GM23338 (cell line): ENCODE measurements at regions not wholly inside any gene's neighbourhood (a gene's known extent, or its start where the extent isn't known, plus 50 kb on each side); places are given as distances from the start of the nearest gene placed in this dataset.

Experiments
- ATAC-seq: fragments of 200-7000 bp; cut with Tn5 transposase; 3 replicates; pipeline ENCODE4 v1.9.1; 2020
- DNase-seq: peaks from one replicate; pipeline ENCODE4 v3.0.0-alpha.2; 2015; ENCODE audit warnings: low spot score
- H2AFZ ChIP-seq: fragments of 200-600 bp; sonication (generic); 2 replicates; pipeline ENCODE4 v1.8.0; 2016; ENCODE audit warnings: antibody characterized with exemption, mild to moderate bottlenecking, moderate library complexity
- H3F3A ChIP-seq: fragments of 200-600 bp; sonication (generic); replicated peaks from 2 replicates; pipeline ENCODE4 v1.8.0; 2017; ENCODE audit warnings: antibody characterized with exemption, mixed run types, low read depth
- H3K27ac ChIP-seq: fragments of 200-600 bp; sonication (generic); 2 replicates; pipeline ENCODE4 v1.6.1; 2016; ENCODE audit warnings: low read depth
- H3K27me3 ChIP-seq: fragments of 200-600 bp; sonication (generic); 2 replicates; pipeline ENCODE4 v1.8.0; 2016; ENCODE audit warnings: mild to moderate bottlenecking, mixed run types, moderate library complexity; ENCODE audit not compliant: insufficient read depth
- H3K36me3 ChIP-seq: fragments of 200-600 bp; sonication (generic); 2 replicates; pipeline ENCODE4 v1.8.0; 2016; ENCODE audit warnings: mild to moderate bottlenecking; ENCODE audit not compliant: insufficient read depth
- H3K4me1 ChIP-seq: fragments of 200-600 bp; sonication (generic); 2 replicates; pipeline ENCODE4 v1.8.0; 2016; ENCODE audit warnings: mild to moderate bottlenecking, moderate library complexity; ENCODE audit not compliant: insufficient read depth
- H3K4me2 ChIP-seq: fragments of 200-600 bp; sonication (generic); 2 replicates; pipeline ENCODE4 v1.7.1; 2017; ENCODE audit warnings: mixed run types
- H3K4me3 ChIP-seq: fragments of 200-600 bp; sonication (generic); 2 replicates; pipeline ENCODE4 v1.6.1; 2016; ENCODE audit warnings: mixed run types
- H3K79me2 ChIP-seq: fragments of 200-600 bp; sonication (generic); replicated peaks from 2 replicates; pipeline ENCODE4 v1.8.0; 2017; ENCODE audit warnings: mild to moderate bottlenecking; ENCODE audit not compliant: insufficient read depth
- H3K9me2 ChIP-seq: fragments of 200-600 bp; sonication (generic); 2 replicates; pipeline ENCODE4 v1.8.0; 2017; ENCODE audit not compliant: insufficient read depth
- H4K20me1 ChIP-seq: fragments of 200-600 bp; sonication (generic); replicated peaks from 2 replicates; pipeline ENCODE4 v1.8.0; 2017; ENCODE audit warnings: mild to moderate bottlenecking; ENCODE audit not compliant: insufficient read depth
- H3K27ac Mint-ChIP-seq: 2 replicates; pipeline ENCODE4 v1.8.0; 2020; ENCODE audit warnings: inconsistent platforms, mild to moderate bottlenecking, moderate library complexity, mixed read lengths
- H3K27me3 Mint-ChIP-seq: 3 replicates; pipeline ENCODE4 v1.8.0; 2022; ENCODE audit warnings: low read depth, mild to moderate bottlenecking, moderate library complexity, mixed read lengths, inconsistent platforms; ENCODE audit not compliant: insufficient read depth, poor library complexity
- H3K36me3 Mint-ChIP-seq: 3 replicates; pipeline ENCODE4 v1.8.0; 2021; ENCODE audit warnings: low read depth, mild to moderate bottlenecking, inconsistent platforms, moderate library complexity, mixed read lengths
- H3K4me1 Mint-ChIP-seq: 3 replicates; pipeline ENCODE4 v1.8.0; 2020; ENCODE audit warnings: mild to moderate bottlenecking, inconsistent platforms, mixed read lengths
- H3K4me3 Mint-ChIP-seq: 3 replicates; pipeline ENCODE4 v1.8.0; 2021; ENCODE audit warnings: moderate library complexity, mild to moderate bottlenecking, inconsistent platforms, mixed read lengths
- H3K9me3 Mint-ChIP-seq: 3 replicates; pipeline ENCODE4 v1.8.0; 2020; ENCODE audit warnings: moderate library complexity, mild to moderate bottlenecking, inconsistent platforms, mixed read lengths
- CREB1 ChIP-seq: fragments of 250-450 bp; sonication (Bioruptor Pico); IDR thresholded peaks from 2 replicates; pipeline ENCODE4 v1.5.0; 2020; ENCODE audit warnings: low read depth, mild to moderate bottlenecking, moderate library complexity
- EZH2 ChIP-seq: fragments of 200-600 bp; sonication (generic); IDR thresholded peaks from one replicate; pipeline ENCODE4 v1.8.0; 2017; ENCODE audit warnings: antibody characterized with exemption, mild to moderate bottlenecking, low read depth; ENCODE audit not compliant: unreplicated experiment
- EZH2phosphoT487 ChIP-seq: fragments of 200-600 bp; sonication (generic); IDR thresholded peaks from one replicate; pipeline ENCODE4 v1.8.1; 2018; ENCODE audit warnings: antibody characterized with exemption; ENCODE audit not compliant: unreplicated experiment
- JUNB ChIP-seq: IDR thresholded peaks from one replicate; pipeline ENCODE4 v1.6.1; 2016; ENCODE audit warnings: antibody characterized with exemption; ENCODE audit not compliant: unreplicated experiment
- NANOG ChIP-seq: IDR thresholded peaks from 2 replicates; pipeline ENCODE4 v1.6.1; 2016; ENCODE audit warnings: antibody characterized with exemption, borderline replicate concordance
- POLR2AphosphoS5 ChIP-seq: IDR thresholded peaks from 2 replicates; pipeline ENCODE4 v1.6.1; 2016; ENCODE audit warnings: antibody characterized with exemption, low read depth
- STAT1 ChIP-seq: IDR thresholded peaks from one replicate; pipeline ENCODE4 v1.6.1; 2016; ENCODE audit warnings: antibody characterized with exemption; ENCODE audit not compliant: unreplicated experiment
- ZNF114 ChIP-seq: fragments of 250-450 bp; sonication (Bioruptor Pico); IDR thresholded peaks from 2 replicates; pipeline ENCODE4 v1.5.0; 2020; ENCODE audit warnings: mild to moderate bottlenecking, moderate library complexity
- ZNF331 ChIP-seq: fragments of 250-450 bp; sonication (Bioruptor Pico); IDR thresholded peaks from 2 replicates; pipeline ENCODE4 v1.5.0; 2020; ENCODE audit warnings: low read depth, mild to moderate bottlenecking, moderate library complexity
- TF ChIP-seq, protein P1 (sequence below), 2 experiments: fragments of 200-600 bp in 1 of 2; sonication (generic) in 1 of 2; conservative IDR thresholded peaks; 2 replicates each; pipeline versions ENCODE4 v1.5.1 to v1.6.1; 2016 to 2017; ENCODE audit warnings: antibody characterized with exemption in 2 of 2, low read depth in 2 of 2, mild to moderate bottlenecking in 2 of 2, moderate library complexity in 1 of 2
- TF ChIP-seq, protein P2 (sequence below): IDR thresholded peaks from 2 replicates; pipeline ENCODE4 v1.6.1; 2016; ENCODE audit warnings: antibody characterized with exemption
- TF ChIP-seq, protein P3 (sequence below): IDR thresholded peaks from one replicate; pipeline ENCODE4 v1.6.1; 2018; ENCODE audit warnings: antibody characterized with exemption; ENCODE audit not compliant: unreplicated experiment
- TF ChIP-seq, protein P4 (sequence below): fragments of 250-450 bp; sonication (Bioruptor Pico); IDR thresholded peaks from 2 replicates; pipeline ENCODE4 v1.5.0; 2020; ENCODE audit warnings: mild to moderate bottlenecking, moderate library complexity

DNA sequence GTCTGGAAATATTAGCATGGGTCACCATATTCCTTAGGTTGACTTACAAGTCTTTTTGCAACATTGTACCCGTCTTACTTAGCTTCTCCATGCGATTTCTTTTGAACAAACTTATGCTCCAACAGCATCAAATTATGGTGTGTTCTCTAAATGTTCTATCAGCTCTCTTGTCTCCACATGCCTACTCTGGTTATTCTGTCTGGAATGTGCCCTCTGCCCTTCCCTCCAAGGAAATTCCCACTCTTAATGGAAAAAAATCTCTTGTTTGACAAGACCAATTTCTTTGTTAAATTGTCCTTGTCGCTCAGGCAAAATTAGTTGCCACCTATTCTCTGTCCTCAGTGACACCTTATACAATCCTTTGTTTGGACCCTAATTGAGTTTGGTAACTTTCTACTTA, 522.8 kb upstream of the LUZP2 start:
- Histone ChIP-seq H2AFZ (no peak overlapping the region), H3K27ac (no peak overlapping the region), H3K79me2 (no peaks in the 10 kb centered on the region), H3K4me1 (peaks cover 18% of the 10 kb centered on the region; the same call in 1 of the 2 replicates), H3F3A (no peaks in the 10 kb centered on the region), H3K9me2 (peaks cover 5% of the 10 kb centered on the region; the same call in 1 of the 2 replicates), H3K4me2 (no peak overlapping the region), H3K27me3 (no peaks in the 10 kb centered on the region), H4K20me1 (no peaks in the 10 kb centered on the region), H3K4me3 (no peak overlapping the region), H3K36me3 (no peaks in the 10 kb centered on the region)
- H3K4me1 Mint-ChIP-seq: peaks cover 19% of the 10 kb centered on the region
- H3K27me3 Mint-ChIP-seq: peaks cover 4% of the 10 kb centered on the region
- ATAC-seq (no peak), DNase-seq (no peak)
- H3K36me3 Mint-ChIP-seq: no peaks in the 10 kb centered on the region
- H3K27ac Mint-ChIP-seq: no peak overlapping the region
- H3K9me3 Mint-ChIP-seq: no peaks in the 10 kb centered on the region
- no peak overlapping the region for H3K4me3 Mint-ChIP-seq
- TF ChIP-seq ZNF331 (no peak), NANOG (no peak), POLR2AphosphoS5 (no peak), ZNF114 (CRISPR knock-in tag) (no peak), STAT1 (no peak), JUNB (no peak), EZH2 (no peak), CREB1 (CRISPR knock-in tag) (no peak), EZH2phosphoT487 (no peak)
- TF ChIP-seq, protein P1, sequence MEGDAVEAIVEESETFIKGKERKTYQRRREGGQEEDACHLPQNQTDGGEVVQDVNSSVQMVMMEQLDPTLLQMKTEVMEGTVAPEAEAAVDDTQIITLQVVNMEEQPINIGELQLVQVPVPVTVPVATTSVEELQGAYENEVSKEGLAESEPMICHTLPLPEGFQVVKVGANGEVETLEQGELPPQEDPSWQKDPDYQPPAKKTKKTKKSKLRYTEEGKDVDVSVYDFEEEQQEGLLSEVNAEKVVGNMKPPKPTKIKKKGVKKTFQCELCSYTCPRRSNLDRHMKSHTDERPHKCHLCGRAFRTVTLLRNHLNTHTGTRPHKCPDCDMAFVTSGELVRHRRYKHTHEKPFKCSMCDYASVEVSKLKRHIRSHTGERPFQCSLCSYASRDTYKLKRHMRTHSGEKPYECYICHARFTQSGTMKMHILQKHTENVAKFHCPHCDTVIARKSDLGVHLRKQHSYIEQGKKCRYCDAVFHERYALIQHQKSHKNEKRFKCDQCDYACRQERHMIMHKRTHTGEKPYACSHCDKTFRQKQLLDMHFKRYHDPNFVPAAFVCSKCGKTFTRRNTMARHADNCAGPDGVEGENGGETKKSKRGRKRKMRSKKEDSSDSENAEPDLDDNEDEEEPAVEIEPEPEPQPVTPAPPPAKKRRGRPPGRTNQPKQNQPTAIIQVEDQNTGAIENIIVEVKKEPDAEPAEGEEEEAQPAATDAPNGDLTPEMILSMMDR (conservative IDR thresholded peaks at IDR 0.05; ENCODE audit: low read depth in 2 of 2): no peak
- TF ChIP-seq, protein P2, sequence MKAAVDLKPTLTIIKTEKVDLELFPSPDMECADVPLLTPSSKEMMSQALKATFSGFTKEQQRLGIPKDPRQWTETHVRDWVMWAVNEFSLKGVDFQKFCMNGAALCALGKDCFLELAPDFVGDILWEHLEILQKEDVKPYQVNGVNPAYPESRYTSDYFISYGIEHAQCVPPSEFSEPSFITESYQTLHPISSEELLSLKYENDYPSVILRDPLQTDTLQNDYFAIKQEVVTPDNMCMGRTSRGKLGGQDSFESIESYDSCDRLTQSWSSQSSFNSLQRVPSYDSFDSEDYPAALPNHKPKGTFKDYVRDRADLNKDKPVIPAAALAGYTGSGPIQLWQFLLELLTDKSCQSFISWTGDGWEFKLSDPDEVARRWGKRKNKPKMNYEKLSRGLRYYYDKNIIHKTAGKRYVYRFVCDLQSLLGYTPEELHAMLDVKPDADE: no peak
- TF ChIP-seq, protein P3, sequence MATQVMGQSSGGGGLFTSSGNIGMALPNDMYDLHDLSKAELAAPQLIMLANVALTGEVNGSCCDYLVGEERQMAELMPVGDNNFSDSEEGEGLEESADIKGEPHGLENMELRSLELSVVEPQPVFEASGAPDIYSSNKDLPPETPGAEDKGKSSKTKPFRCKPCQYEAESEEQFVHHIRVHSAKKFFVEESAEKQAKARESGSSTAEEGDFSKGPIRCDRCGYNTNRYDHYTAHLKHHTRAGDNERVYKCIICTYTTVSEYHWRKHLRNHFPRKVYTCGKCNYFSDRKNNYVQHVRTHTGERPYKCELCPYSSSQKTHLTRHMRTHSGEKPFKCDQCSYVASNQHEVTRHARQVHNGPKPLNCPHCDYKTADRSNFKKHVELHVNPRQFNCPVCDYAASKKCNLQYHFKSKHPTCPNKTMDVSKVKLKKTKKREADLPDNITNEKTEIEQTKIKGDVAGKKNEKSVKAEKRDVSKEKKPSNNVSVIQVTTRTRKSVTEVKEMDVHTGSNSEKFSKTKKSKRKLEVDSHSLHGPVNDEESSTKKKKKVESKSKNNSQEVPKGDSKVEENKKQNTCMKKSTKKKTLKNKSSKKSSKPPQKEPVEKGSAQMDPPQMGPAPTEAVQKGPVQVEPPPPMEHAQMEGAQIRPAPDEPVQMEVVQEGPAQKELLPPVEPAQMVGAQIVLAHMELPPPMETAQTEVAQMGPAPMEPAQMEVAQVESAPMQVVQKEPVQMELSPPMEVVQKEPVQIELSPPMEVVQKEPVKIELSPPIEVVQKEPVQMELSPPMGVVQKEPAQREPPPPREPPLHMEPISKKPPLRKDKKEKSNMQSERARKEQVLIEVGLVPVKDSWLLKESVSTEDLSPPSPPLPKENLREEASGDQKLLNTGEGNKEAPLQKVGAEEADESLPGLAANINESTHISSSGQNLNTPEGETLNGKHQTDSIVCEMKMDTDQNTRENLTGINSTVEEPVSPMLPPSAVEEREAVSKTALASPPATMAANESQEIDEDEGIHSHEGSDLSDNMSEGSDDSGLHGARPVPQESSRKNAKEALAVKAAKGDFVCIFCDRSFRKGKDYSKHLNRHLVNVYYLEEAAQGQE: no peak
- TF ChIP-seq, protein P4, sequence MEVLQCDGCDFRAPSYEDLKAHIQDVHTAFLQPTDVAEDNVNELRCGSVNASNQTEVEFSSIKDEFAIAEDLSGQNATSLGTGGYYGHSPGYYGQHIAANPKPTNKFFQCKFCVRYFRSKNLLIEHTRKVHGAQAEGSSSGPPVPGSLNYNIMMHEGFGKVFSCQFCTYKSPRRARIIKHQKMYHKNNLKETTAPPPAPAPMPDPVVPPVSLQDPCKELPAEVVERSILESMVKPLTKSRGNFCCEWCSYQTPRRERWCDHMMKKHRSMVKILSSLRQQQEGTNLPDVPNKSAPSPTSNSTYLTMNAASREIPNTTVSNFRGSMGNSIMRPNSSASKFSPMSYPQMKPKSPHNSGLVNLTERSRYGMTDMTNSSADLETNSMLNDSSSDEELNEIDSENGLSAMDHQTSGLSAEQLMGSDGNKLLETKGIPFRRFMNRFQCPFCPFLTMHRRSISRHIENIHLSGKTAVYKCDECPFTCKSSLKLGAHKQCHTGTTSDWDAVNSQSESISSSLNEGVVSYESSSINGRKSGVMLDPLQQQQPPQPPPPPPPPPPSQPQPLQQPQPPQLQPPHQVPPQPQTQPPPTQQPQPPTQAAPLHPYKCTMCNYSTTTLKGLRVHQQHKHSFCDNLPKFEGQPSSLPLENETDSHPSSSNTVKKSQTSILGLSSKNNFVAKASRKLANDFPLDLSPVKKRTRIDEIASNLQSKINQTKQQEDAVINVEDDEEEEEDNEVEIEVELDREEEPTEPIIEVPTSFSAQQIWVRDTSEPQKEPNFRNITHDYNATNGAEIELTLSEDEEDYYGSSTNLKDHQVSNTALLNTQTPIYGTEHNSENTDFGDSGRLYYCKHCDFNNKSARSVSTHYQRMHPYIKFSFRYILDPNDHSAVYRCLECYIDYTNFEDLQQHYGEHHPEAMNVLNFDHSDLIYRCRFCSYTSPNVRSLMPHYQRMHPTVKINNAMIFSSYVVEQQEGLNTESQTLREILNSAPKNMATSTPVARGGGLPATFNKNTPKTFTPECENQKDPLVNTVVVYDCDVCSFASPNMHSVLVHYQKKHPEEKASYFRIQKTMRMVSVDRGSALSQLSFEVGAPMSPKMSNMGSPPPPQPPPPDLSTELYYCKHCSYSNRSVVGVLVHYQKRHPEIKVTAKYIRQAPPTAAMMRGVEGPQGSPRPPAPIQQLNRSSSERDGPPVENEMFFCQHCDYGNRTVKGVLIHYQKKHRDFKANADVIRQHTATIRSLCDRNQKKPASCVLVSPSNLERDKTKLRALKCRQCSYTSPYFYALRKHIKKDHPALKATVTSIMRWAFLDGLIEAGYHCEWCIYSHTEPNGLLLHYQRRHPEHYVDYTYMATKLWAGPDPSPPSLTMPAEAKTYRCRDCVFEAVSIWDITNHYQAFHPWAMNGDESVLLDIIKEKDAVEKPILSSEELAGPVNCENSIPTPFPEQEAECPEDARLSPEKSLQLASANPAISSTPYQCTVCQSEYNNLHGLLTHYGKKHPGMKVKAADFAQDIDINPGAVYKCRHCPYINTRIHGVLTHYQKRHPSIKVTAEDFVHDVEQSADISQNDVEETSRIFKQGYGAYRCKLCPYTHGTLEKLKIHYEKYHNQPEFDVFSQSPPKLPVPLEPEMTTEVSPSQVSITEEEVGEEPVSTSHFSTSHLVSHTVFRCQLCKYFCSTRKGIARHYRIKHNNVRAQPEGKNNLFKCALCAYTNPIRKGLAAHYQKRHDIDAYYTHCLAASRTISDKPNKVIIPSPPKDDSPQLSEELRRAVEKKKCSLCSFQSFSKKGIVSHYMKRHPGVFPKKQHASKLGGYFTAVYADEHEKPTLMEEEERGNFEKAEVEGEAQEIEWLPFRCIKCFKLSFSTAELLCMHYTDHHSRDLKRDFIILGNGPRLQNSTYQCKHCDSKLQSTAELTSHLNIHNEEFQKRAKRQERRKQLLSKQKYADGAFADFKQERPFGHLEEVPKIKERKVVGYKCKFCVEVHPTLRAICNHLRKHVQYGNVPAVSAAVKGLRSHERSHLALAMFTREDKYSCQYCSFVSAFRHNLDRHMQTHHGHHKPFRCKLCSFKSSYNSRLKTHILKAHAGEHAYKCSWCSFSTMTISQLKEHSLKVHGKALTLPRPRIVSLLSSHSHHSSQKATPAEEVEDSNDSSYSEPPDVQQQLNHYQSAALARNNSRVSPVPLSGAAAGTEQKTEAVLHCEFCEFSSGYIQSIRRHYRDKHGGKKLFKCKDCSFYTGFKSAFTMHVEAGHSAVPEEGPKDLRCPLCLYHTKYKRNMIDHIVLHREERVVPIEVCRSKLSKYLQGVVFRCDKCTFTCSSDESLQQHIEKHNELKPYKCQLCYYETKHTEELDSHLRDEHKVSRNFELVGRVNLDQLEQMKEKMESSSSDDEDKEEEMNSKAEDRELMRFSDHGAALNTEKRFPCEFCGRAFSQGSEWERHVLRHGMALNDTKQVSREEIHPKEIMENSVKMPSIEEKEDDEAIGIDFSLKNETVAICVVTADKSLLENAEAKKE (CRISPR knock-in tag): no peak
